Panc1 (cell line): ENCODE measurements at regions not wholly inside any gene's neighbourhood (a gene's known extent, or its start where the extent isn't known, plus 50 kb on each side); places are given as distances from the start of the nearest gene placed in this dataset.

Experiments
- ATAC-seq: fragments of 200-7000 bp; cut with Tn5 transposase; 2 replicates; pipeline ENCODE4 v1.9.1; 2020; ENCODE audit warnings: mild to moderate bottlenecking, moderate library complexity
- BruUV-seq: library from RNA; stranded (reverse); fragments of 400-500 nt; replicated peaks from 2 replicates; lab custom pipeline; 2021; lab: Mats Ljungman, UMichigan
- CTCF ChIA-PET: fragments of 300-600 bp; sonication (Branson Sonifier 250); formaldehyde crosslinking; loops from one replicate; lab custom pipeline; 2022; ENCODE audit warnings: antibody characterized with exemption; lab: Charles Lee
- POLR2A ChIA-PET: fragments of 300-600 bp; sonication (Branson Sonifier 250); formaldehyde crosslinking; loops from one replicate; lab custom pipeline; 2022; ENCODE audit warnings: antibody characterized with exemption; lab: Charles Lee
- DNase-seq: peaks from one replicate; pipeline ENCODE4 v3.0.0-alpha.2; 2010; ENCODE audit warnings: low read depth, low spot score
- H3K27ac ChIP-seq: 2 replicates; pipeline ENCODE4 v1.5.1; 2011; ENCODE audit warnings: mild to moderate bottlenecking, low read length, inconsistent platforms
- H3K27me3 ChIP-seq: fragments of 200-500 bp; sonication (Bioruptor generic); 2 replicates; pipeline ENCODE4 v1.6.0; 2014; ENCODE audit warnings: low read length, inconsistent platforms; ENCODE audit not compliant: control insufficient read depth, insufficient read depth
- H3K36me3 ChIP-seq: fragments of 200-500 bp; sonication (Bioruptor generic); 2 replicates; pipeline ENCODE4 v1.5.1; 2014; ENCODE audit warnings: inconsistent platforms, mild to moderate bottlenecking, low read length, moderate library complexity; ENCODE audit not compliant: control insufficient read depth, insufficient read depth
- H3K4me1 ChIP-seq: 2 replicates; pipeline ENCODE4 v1.5.1; 2011; ENCODE audit warnings: inconsistent platforms, mild to moderate bottlenecking, low read length, moderate library complexity; ENCODE audit not compliant: control insufficient read depth, insufficient read depth
- H3K4me3 ChIP-seq, 2 experiments: 2 replicates each; pipeline ENCODE4 v1.5.1; 2011 to 2012; ENCODE audit warnings: low read depth in 2 of 2, low read length in 2 of 2, mild to moderate bottlenecking in 2 of 2, inconsistent platforms in 1 of 2, moderate library complexity in 1 of 2
- H3K9me3 ChIP-seq: fragments of 200-500 bp; sonication (Bioruptor generic); 2 replicates; pipeline ENCODE4 v1.5.1; 2014; ENCODE audit warnings: low read depth, mild to moderate bottlenecking, inconsistent platforms, low read length, moderate library complexity; ENCODE audit not compliant: control insufficient read depth, insufficient read depth
- CTCF ChIP-seq: fragments of 450-650 bp; IDR thresholded peaks from 2 replicates; pipeline ENCODE4 v1.5.1; 2017; ENCODE audit warnings: mild to moderate bottlenecking
- POLR2AphosphoS5 ChIP-seq: IDR thresholded peaks from 2 replicates; pipeline ENCODE4 v1.6.1; 2012; ENCODE audit warnings: mild to moderate bottlenecking, low read depth, low read length, moderate library complexity
- REST ChIP-seq, 2 experiments: IDR thresholded peaks; 2 replicates each; pipeline ENCODE4 v1.6.1; 2011 to 2012; ENCODE audit warnings: low read depth in 2 of 2, control low read depth in 1 of 2, low read length in 1 of 2, mild to moderate bottlenecking in 1 of 2, moderate library complexity in 1 of 2; ENCODE audit not compliant: insufficient read depth in 1 of 2
- SIN3A ChIP-seq: IDR thresholded peaks from 2 replicates; pipeline ENCODE4 v1.6.1; 2012; ENCODE audit warnings: low read depth, mild to moderate bottlenecking, low read length, moderate library complexity, borderline replicate concordance; ENCODE audit not compliant: insufficient read depth
- TCF7L2 ChIP-seq: IDR thresholded peaks from 2 replicates; pipeline ENCODE4 v1.6.1; 2011; ENCODE audit warnings: mild to moderate bottlenecking, low read depth, low read length, inconsistent platforms
- in situ Hi-C: cut with HindIII; loops from 2 replicates; pipeline ENCODE4 v1.10.0; 2016; ENCODE audit warnings: low sequenced_read_pairs, low pct_unique_long_range_greater_than_20kb
- intact Hi-C: fragments of 100-400 bp; cut with micrococcal nuclease; formaldehyde crosslinking; loops from one replicate; pipeline ENCODE4 v1.10.0; 2022; ENCODE audit not compliant: unreplicated experiment

GRCh38 chr5:25481463-25481862 lies 836.7 kb upstream of the CDH10 start:
- in situ Hi-C loops = no loop called here
- CTCF ChIA-PET = no interaction called here
- no TSS peak for BruUV-seq

GRCh38 chr5:25459082-25459481 lies 814.3 kb upstream of the CDH10 start:
- H3K4me1 ChIP-seq = no peaks in the 10 kb centered on the region
- no TSS peak for BruUV-seq
- intact Hi-C loops (no loop called here), in situ Hi-C loops (no loop called here)
- no peaks in the 10 kb centered on the region for H3K36me3 ChIP-seq
- no peak overlapping the region for H3K27ac ChIP-seq
- H3K27me3 ChIP-seq = no peaks in the 10 kb centered on the region
- CTCF ChIA-PET = no interaction called here
- ATAC-seq (no peak), DNase-seq (no peak)
- POLR2A ChIA-PET = no interaction called here
- no peak overlapping the region for H3K4me3 ChIP-seq
- TF ChIP-seq CTCF = no peak
- TF ChIP-seq POLR2AphosphoS5 = no peak
- TF ChIP-seq TCF7L2 = no peak
- no peak for TF ChIP-seq SIN3A
- no peak for TF ChIP-seq REST (IDR thresholded peaks at IDR 0.05; ENCODE audit: insufficient read depth in 1 of 2, low read depth in 2 of 2, low read length in 1 of 2)
- no peaks in the 10 kb centered on the region for H3K9me3 ChIP-seq

More at GRCh38 chr5:25481463-25481862, 836.7 kb upstream of the CDH10 start:
- H3K36me3 ChIP-seq = no peaks in the 10 kb centered on the region
- H3K27me3 ChIP-seq = no peaks in the 10 kb centered on the region
- no peaks in the 10 kb centered on the region for H3K4me1 ChIP-seq
- POLR2A ChIA-PET = no interaction called here
- DNase-seq = no peak
- no peak overlapping the region for H3K27ac ChIP-seq
- TF ChIP-seq TCF7L2 = no peak
- TF ChIP-seq POLR2AphosphoS5 = no peak
- TF ChIP-seq CTCF = no peak
- TF ChIP-seq REST (IDR thresholded peaks at IDR 0.05; ENCODE audit: insufficient read depth in 1 of 2, low read depth in 2 of 2, low read length in 1 of 2) = no peak
- TF ChIP-seq SIN3A = no peak
- no peaks in the 10 kb centered on the region for H3K9me3 ChIP-seq
- H3K4me3 ChIP-seq = no peak overlapping the region
- intact Hi-C loops = no loop called here
- no peak for ATAC-seq
